GM12891 (cell line): ENCODE measurements at regions not wholly inside any gene's neighbourhood (a gene's known extent, or its start where the extent isn't known, plus 50 kb on each side); places are given as distances from the start of the nearest gene placed in this dataset.

Source experiments
- PAX5 ChIP-seq: IDR thresholded peaks from 2 replicates; pipeline ENCODE4 v1.6.1; 2011; ENCODE audit warnings: low read length, moderate library complexity, mild to moderate bottlenecking; ENCODE audit not compliant: insufficient read depth, severe bottlenecking
- POLR2A ChIP-seq: IDR thresholded peaks from 2 replicates; pipeline ENCODE4 v1.6.1; 2011; ENCODE audit warnings: low read depth, low read length, control low read depth
- POLR2AphosphoS5 ChIP-seq: IDR thresholded peaks from 2 replicates; pipeline ENCODE4 v1.6.1; 2011; ENCODE audit warnings: low read depth, low read length, control low read depth
- POU2F2 ChIP-seq: IDR thresholded peaks from 2 replicates; pipeline ENCODE4 v1.6.1; 2011; ENCODE audit warnings: low read depth, mild to moderate bottlenecking, control low read depth, low read length, moderate library complexity
- SPI1 ChIP-seq: IDR thresholded peaks from 2 replicates; pipeline ENCODE4 v1.6.1; 2011; ENCODE audit warnings: low read depth, low read length, control low read depth
- TAF1 ChIP-seq: IDR thresholded peaks from 2 replicates; pipeline ENCODE4 v1.6.1; 2011; ENCODE audit warnings: low read depth, low read length, control low read depth

DNA sequence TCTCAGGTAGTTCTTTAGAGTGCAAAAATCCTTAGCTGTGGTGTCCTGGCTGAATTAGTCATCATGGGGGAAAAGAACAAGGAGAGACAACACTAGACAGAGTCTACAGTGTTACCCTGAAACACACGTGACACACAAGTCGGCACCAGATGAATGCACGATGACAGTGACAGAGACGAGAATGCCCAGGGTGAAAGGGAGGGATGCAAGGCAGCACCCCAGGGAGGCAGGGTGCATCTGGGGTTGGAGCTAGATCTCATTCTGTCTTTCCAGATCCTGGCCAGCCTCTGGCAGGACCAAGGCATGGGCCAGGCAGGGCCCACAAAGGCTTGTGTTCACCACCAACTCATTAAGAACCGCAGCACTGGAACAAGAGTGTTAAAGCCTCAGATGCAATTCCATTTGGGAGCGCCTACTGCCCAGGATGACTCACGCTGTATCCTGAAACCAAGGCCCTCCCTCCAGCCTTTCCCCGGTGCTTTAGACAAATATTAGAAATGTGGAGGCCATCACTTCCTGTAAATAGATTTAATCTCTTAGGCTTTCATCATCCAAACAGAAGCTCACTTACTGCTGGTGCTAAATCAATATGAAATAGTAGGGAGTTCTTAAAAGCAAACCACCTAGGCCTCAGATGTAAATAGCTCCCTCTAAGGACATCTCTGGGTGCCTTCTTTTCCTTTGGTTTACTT is 56.1 kb downstream of the IRX2 start:
- TF ChIP-seq POLR2A (no peak), TAF1 (no peak), POLR2AphosphoS5 (no peak), POU2F2 (no peak), SPI1 (no peak), PAX5 (no peak)
